Cardiac fibroblast (primary cell): ENCODE measurements at regions not wholly inside any gene's neighbourhood (a gene's known extent, or its start where the extent isn't known, plus 50 kb on each side); places are given as distances from the start of the nearest gene placed in this dataset.

ENCODE experiments used
- DNase-seq, 2 donors: peaks; one replicate each; pipeline versions ENCODE4 v3.0.0 to v3.0.0-alpha.2; 2010; ENCODE audit warnings: low read depth in 2 of 2
- H3K4me3 ChIP-seq, 2 donors: replicated peaks in 1 of 2; 1 replicate in 1 of 2; 2 replicates in 1 of 2; pipeline ENCODE4 v1.5.1; 2011; ENCODE audit warnings: low read depth in 2 of 2, low read length in 2 of 2, mild to moderate bottlenecking in 2 of 2, moderate library complexity in 1 of 2
- TF ChIP-seq, protein P1 (sequence below): IDR thresholded peaks from one replicate; pipeline ENCODE4 v1.5.1; 2011; ENCODE audit warnings: low read depth, mild to moderate bottlenecking, low read length, inconsistent platforms

- TF ChIP-seq, protein P1, sequence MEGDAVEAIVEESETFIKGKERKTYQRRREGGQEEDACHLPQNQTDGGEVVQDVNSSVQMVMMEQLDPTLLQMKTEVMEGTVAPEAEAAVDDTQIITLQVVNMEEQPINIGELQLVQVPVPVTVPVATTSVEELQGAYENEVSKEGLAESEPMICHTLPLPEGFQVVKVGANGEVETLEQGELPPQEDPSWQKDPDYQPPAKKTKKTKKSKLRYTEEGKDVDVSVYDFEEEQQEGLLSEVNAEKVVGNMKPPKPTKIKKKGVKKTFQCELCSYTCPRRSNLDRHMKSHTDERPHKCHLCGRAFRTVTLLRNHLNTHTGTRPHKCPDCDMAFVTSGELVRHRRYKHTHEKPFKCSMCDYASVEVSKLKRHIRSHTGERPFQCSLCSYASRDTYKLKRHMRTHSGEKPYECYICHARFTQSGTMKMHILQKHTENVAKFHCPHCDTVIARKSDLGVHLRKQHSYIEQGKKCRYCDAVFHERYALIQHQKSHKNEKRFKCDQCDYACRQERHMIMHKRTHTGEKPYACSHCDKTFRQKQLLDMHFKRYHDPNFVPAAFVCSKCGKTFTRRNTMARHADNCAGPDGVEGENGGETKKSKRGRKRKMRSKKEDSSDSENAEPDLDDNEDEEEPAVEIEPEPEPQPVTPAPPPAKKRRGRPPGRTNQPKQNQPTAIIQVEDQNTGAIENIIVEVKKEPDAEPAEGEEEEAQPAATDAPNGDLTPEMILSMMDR, result peak; percentile 78
- no peak overlapping the region for H3K4me3 ChIP-seq
- DNase-seq, result peak; percentile 88 to 89
These were observed 52.4 kb upstream of the CAPRIN2 start for GRCh38 chr12:30806989-30807694.

GRCh38 chr12:30805959-30806358 lies 51.2 kb upstream of the CAPRIN2 start:
- TF ChIP-seq, protein P1, result no peak
- no peak for DNase-seq
- no peak overlapping the region for H3K4me3 ChIP-seq
